ENCODE measurements at regions not wholly inside any gene's neighbourhood (a gene's known extent, or its start where the extent isn't known, plus 50 kb on each side); places are given as distances from the start of the nearest gene placed in this dataset.

- no peak overlapping the region for H3K27ac ChIP-seq (replicated peaks)
These were observed 1802.0 kb downstream of the SUCLG1 start for GRCh38 chr2:82657106-82657505.

DNA sequence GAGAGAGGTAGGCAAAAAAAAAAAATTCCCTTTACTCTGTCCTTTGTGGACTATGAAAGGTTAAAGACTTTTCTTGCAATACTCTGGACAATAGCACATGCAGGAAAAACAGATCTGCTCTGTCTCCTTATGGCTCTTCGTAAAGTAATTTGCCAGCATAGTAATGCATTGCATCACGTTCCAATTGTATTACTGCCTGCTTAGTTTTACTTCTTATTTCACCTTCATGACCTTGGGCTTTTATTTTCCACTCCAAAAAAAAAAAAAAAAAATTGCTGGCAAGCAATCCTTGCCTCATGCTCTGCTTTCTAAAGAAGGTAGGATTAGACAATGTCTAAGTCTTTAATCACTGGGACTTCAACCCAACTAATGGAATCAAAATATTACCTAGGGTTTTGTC lies 1802.7 kb downstream of the SUCLG1 start:
- intact Hi-C loops (cut with micrococcal nuclease): no loop called here
- Histone ChIP-seq H3K36me3 (no peaks in the 10 kb centered on the region), H3K4me1 (no peaks in the 10 kb centered on the region), H3K4me3 (no peak overlapping the region), H3K9me3 (replicated peaks) (no peaks in the 10 kb centered on the region), H3K27me3 (ENCODE audit: low read depth) (no peaks in the 10 kb centered on the region), H3K27ac (replicated peaks) (no peak overlapping the region)
- no peak for DNase-seq
- no peak for TF ChIP-seq CTCF (IDR thresholded peaks at IDR 0.05; ENCODE audit: borderline replicate concordance)

More at GRCh38 chr2:82657106-82657505, 1802.0 kb downstream of the SUCLG1 start:
- no peaks in the 10 kb centered on the region for H3K36me3 ChIP-seq
- H3K4me3 ChIP-seq: no peak overlapping the region
- no peaks in the 10 kb centered on the region for H3K27me3 ChIP-seq (ENCODE audit: low read depth)
- intact Hi-C loops (cut with micrococcal nuclease): no loop called here
- no peak for DNase-seq
- H3K9me3 ChIP-seq (replicated peaks): no peaks in the 10 kb centered on the region
- no peak for TF ChIP-seq CTCF (IDR thresholded peaks at IDR 0.05; ENCODE audit: borderline replicate concordance)
- H3K4me1 ChIP-seq: no peaks in the 10 kb centered on the region

GRCh38 chr2:82652117-82652516 lies 1807.0 kb downstream of the SUCLG1 start:
- no peaks in the 10 kb centered on the region for H3K27me3 ChIP-seq (ENCODE audit: low read depth)
- H3K4me3 ChIP-seq: no peak overlapping the region
- H3K9me3 ChIP-seq (replicated peaks): peaks cover 15% of the 10 kb centered on the region
- no peak for DNase-seq
- no peak overlapping the region for H3K27ac ChIP-seq (replicated peaks)
- H3K36me3 ChIP-seq: no peaks in the 10 kb centered on the region
- H3K4me1 ChIP-seq: no peaks in the 10 kb centered on the region
- no peak for TF ChIP-seq CTCF (IDR thresholded peaks at IDR 0.05; ENCODE audit: borderline replicate concordance)
- intact Hi-C loops (cut with micrococcal nuclease): no loop called here

GRCh38 chr2:82650038-82650437 lies 1809.0 kb downstream of the SUCLG1 start:
- H3K27me3 ChIP-seq (ENCODE audit: low read depth): no peaks in the 10 kb centered on the region
- no peak for DNase-seq
- no peaks in the 10 kb centered on the region for H3K4me1 ChIP-seq
- no peak overlapping the region for H3K4me3 ChIP-seq
- H3K36me3 ChIP-seq: no peaks in the 10 kb centered on the region
- H3K9me3 ChIP-seq (replicated peaks): peaks cover 19% of the 10 kb centered on the region
- intact Hi-C loops (cut with micrococcal nuclease): no loop called here
- no peak for TF ChIP-seq CTCF (IDR thresholded peaks at IDR 0.05; ENCODE audit: borderline replicate concordance)
- no peak overlapping the region for H3K27ac ChIP-seq (replicated peaks)

- H3K4me1 ChIP-seq: no peaks in the 10 kb centered on the region
- no peak overlapping the region for H3K27ac ChIP-seq (replicated peaks)
- H3K4me3 ChIP-seq: no peak overlapping the region
- intact Hi-C loops (cut with micrococcal nuclease): no loop called here
- H3K9me3 ChIP-seq (replicated peaks): peaks cover 3% of the 10 kb centered on the region
- no peak for DNase-seq
- no peaks in the 10 kb centered on the region for H3K27me3 ChIP-seq (ENCODE audit: low read depth)
- H3K36me3 ChIP-seq: no peaks in the 10 kb centered on the region
- no peak for TF ChIP-seq CTCF (IDR thresholded peaks at IDR 0.05; ENCODE audit: borderline replicate concordance)
These were observed 1817.4 kb downstream of the SUCLG1 start for GRCh38 chr2:82641598-82642180.

Measured in left ventricle myocardium inferior (tissue), 1 donor.